Thyroid gland (tissue), 4 donors: ENCODE measurements at regions not wholly inside any gene's neighbourhood (a gene's known extent, or its start where the extent isn't known, plus 50 kb on each side); places are given as distances from the start of the nearest gene placed in this dataset.

Source experiments
- POLR2A ChIP-seq, 2 donors: fragments of 450-650 bp; IDR thresholded peaks; one replicate each; pipeline ENCODE4 v1.6.1; 2017; ENCODE audit warnings: antibody characterized with exemption in 2 of 2, mild to moderate bottlenecking in 2 of 2, moderate library complexity in 1 of 2
- TF ChIP-seq, protein P1 (sequence below), 6 experiments: fragments of 200-600 bp in 3 of 6; fragments of 450-650 bp in 3 of 6; sonication (generic) in 3 of 6; IDR thresholded peaks; one replicate each; pipeline ENCODE4 v1.5.1; 2016 to 2019; ENCODE audit warnings: antibody characterized with exemption in 6 of 6, mild to moderate bottlenecking in 2 of 6, inconsistent platforms in 1 of 6, moderate library complexity in 1 of 6

DNA sequence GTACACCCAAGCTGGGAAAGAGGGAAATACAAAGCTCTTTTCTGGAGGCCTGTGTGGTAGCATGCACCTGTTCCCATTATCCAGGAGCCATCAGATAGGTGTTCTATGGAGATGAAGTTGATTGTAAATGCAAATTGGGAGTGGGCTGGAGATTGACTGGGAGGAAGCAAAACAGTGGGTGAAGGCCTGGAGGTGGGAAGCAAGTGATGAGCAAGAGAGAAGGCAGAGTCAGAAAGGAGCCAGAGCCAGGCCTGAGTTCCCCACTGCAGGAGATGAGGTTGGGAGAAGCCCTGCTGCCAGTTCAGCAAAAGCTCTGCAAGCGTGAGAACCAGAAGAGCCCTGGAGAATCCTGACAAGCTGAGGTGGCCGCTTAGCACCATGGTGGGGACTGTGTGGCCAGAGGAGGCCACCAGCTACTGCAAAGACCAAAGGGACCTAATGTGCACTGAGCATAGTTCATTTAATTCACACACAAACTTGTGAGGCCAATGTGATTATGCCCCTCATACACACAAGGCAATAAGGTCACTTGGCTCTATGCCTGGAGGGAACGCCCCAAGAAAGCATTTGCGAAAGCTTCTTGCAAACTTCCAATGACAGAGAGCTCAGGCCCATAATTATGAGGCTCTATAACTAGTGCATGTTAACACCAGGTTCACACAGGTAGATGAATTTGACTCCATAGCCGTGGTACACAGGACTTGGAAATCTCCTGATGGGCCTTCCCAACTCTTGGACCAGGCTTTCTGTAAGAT lies 73.0 kb upstream of the GRIK3 start:
- TF ChIP-seq, protein P1, sequence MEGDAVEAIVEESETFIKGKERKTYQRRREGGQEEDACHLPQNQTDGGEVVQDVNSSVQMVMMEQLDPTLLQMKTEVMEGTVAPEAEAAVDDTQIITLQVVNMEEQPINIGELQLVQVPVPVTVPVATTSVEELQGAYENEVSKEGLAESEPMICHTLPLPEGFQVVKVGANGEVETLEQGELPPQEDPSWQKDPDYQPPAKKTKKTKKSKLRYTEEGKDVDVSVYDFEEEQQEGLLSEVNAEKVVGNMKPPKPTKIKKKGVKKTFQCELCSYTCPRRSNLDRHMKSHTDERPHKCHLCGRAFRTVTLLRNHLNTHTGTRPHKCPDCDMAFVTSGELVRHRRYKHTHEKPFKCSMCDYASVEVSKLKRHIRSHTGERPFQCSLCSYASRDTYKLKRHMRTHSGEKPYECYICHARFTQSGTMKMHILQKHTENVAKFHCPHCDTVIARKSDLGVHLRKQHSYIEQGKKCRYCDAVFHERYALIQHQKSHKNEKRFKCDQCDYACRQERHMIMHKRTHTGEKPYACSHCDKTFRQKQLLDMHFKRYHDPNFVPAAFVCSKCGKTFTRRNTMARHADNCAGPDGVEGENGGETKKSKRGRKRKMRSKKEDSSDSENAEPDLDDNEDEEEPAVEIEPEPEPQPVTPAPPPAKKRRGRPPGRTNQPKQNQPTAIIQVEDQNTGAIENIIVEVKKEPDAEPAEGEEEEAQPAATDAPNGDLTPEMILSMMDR (IDR thresholded peaks at IDR 0.05), result no peak
- TF ChIP-seq POLR2A (IDR thresholded peaks at IDR 0.05), result no peak
